AG04449 (cell line): ENCODE measurements at regions not wholly inside any gene's neighbourhood (a gene's known extent, or its start where the extent isn't known, plus 50 kb on each side); places are given as distances from the start of the nearest gene placed in this dataset.

ENCODE experiments used
- CTCF ChIA-PET: fragments of 350-600 bp; formaldehyde crosslinking; extraction: SDS; loops from one replicate; lab custom pipeline; 2021; ENCODE audit warnings: antibody characterized with exemption; lab: Yijun Ruan, JAX
- POLR2A ChIA-PET: fragments of 400-600, 350-600 bp; formaldehyde crosslinking; extraction: SDS; loops from one replicate; lab custom pipeline; 2020; ENCODE audit warnings: antibody characterized with exemption, inconsistent platforms; lab: Yijun Ruan, JAX
- DNase-seq: peaks from one replicate; pipeline ENCODE4 v3.0.0-alpha.2; 2010; ENCODE audit warnings: low read depth, low spot score
- H3K4me3 ChIP-seq: 2 replicates; pipeline ENCODE4 v1.5.1; 2011; ENCODE audit warnings: low read depth, mild to moderate bottlenecking, control low read depth, low read length
- CTCF ChIP-seq: IDR thresholded peaks from one replicate; pipeline ENCODE4 v1.5.1; 2011; ENCODE audit warnings: mild to moderate bottlenecking, moderate library complexity, low read length, control low read depth, inconsistent platforms; ENCODE audit not compliant: insufficient read depth; ENCODE audit errors: missing control alignments

- POLR2A ChIA-PET: no interaction called here
- DNase-seq: no peak
- TF ChIP-seq CTCF: no peak
- no peak overlapping the region for H3K4me3 ChIP-seq
- CTCF ChIA-PET: no interaction called here
Observed at GRCh38 chr6:142653710-142654420, 291.1 kb downstream of the HIVEP2 start.

- POLR2A ChIA-PET: no interaction called here
- no peak for TF ChIP-seq CTCF
- H3K4me3 ChIP-seq: no peak overlapping the region
- CTCF ChIA-PET: no interaction called here
- no peak for DNase-seq
Observed at GRCh38 chr6:142659661-142660060, 285.3 kb downstream of the HIVEP2 start.

- DNase-seq: no peak
- ChIA-PET CTCF (no interaction called here), POLR2A (no interaction called here)
- TF ChIP-seq CTCF: no peak
- no peak overlapping the region for H3K4me3 ChIP-seq
Observed at GRCh38 chr6:142665393-142665792, 279.6 kb downstream of the HIVEP2 start.

- no peak for DNase-seq
- no peak overlapping the region for H3K4me3 ChIP-seq
- no peak for TF ChIP-seq CTCF
- POLR2A ChIA-PET: no interaction called here
- CTCF ChIA-PET: no interaction called here
Observed at GRCh38 chr6:142666599-142667185, 278.3 kb downstream of the HIVEP2 start.

GRCh38 chr6:142669471-142670351, 275.3 kb downstream of the HIVEP2 start:
- CTCF ChIA-PET: no interaction called here
- no peak overlapping the region for H3K4me3 ChIP-seq
- POLR2A ChIA-PET: no interaction called here
- TF ChIP-seq CTCF: no peak
- DNase-seq: no peak

- no peak for DNase-seq
- POLR2A ChIA-PET: no interaction called here
- TF ChIP-seq CTCF: no peak
- H3K4me3 ChIP-seq: no peak overlapping the region
- CTCF ChIA-PET: interaction anchor here (1.7 kb wide), 1 partner anchor 20 kb away, joined by 6 read pairs; no protein-coding TSS in a partner anchor
Observed at GRCh38 chr6:142671791-142672190, 273.2 kb downstream of the HIVEP2 start.
